Breast epithelium (tissue), 3 donors: ENCODE measurements at regions not wholly inside any gene's neighbourhood (a gene's known extent, or its start where the extent isn't known, plus 50 kb on each side); places are given as distances from the start of the nearest gene placed in this dataset.

Experiments used
- POLR2A ChIP-seq: fragments of 450-650 bp; IDR thresholded peaks from one replicate; pipeline ENCODE4 v1.6.1; 2016; ENCODE audit warnings: antibody characterized with exemption, mild to moderate bottlenecking, moderate library complexity
- POLR2AphosphoS5 ChIP-seq, 3 donors: sonication (generic); formaldehyde crosslinking; IDR thresholded peaks; one replicate each; pipeline ENCODE4 v1.6.1; 2017; ENCODE audit warnings: antibody characterized with exemption in 3 of 3
- TF ChIP-seq, protein P1 (sequence below), 3 donors: fragments of 450-650 bp; IDR thresholded peaks; one replicate each; pipeline ENCODE4 v1.5.1; 2016 to 2017; ENCODE audit warnings: antibody characterized with exemption in 3 of 3, mild to moderate bottlenecking in 3 of 3, moderate library complexity in 3 of 3

GRCh38 chr20:33908868-33909267 lies 84.8 kb upstream of the RALY start:
- TF ChIP-seq, protein P1, sequence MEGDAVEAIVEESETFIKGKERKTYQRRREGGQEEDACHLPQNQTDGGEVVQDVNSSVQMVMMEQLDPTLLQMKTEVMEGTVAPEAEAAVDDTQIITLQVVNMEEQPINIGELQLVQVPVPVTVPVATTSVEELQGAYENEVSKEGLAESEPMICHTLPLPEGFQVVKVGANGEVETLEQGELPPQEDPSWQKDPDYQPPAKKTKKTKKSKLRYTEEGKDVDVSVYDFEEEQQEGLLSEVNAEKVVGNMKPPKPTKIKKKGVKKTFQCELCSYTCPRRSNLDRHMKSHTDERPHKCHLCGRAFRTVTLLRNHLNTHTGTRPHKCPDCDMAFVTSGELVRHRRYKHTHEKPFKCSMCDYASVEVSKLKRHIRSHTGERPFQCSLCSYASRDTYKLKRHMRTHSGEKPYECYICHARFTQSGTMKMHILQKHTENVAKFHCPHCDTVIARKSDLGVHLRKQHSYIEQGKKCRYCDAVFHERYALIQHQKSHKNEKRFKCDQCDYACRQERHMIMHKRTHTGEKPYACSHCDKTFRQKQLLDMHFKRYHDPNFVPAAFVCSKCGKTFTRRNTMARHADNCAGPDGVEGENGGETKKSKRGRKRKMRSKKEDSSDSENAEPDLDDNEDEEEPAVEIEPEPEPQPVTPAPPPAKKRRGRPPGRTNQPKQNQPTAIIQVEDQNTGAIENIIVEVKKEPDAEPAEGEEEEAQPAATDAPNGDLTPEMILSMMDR (IDR thresholded peaks at IDR 0.05): no peak
- no peak for TF ChIP-seq POLR2A
- no peak for TF ChIP-seq POLR2AphosphoS5 (IDR thresholded peaks at IDR 0.05)
